ENCODE measurements at regions not wholly inside any gene's neighbourhood (a gene's known extent, or its start where the extent isn't known, plus 50 kb on each side); places are given as distances from the start of the nearest gene placed in this dataset.

GRCh38 chr13:90866006-90866405 lies 481.5 kb upstream of the MIR17HG start (continued):
- TF ChIP-seq ATF1 (CRISPR knock-in tag; IDR thresholded peaks at IDR 0.05) (no peak), OVOL2 (CRISPR knock-in tag; IDR thresholded peaks at IDR 0.05; ENCODE audit: borderline replicate concordance) (no peak), ELF4 (CRISPR knock-in tag; IDR thresholded peaks at IDR 0.05; ENCODE audit: low read depth) (no peak), ZNF396 (CRISPR knock-in tag; IDR thresholded peaks at IDR 0.05; ENCODE audit: borderline replicate concordance) (no peak)

- no peaks in the 10 kb centered on the region for H3K27me3 Mint-ChIP-seq (ENCODE audit: low read depth)
- ChIA-PET CTCF (interaction anchor here (0.6 to 2.4 kb wide), 20 partner anchors 9 to 1281 kb away, joined by 3 to 34 read pairs (median 3); no protein-coding TSS in a partner anchor), POLR2A (interaction anchor here (0.6 kb wide), 1 partner anchor 451 kb away, joined by 3 read pairs; no protein-coding TSS in a partner anchor)
- ATAC-seq (peak; percentile 96), DNase-seq (ENCODE audit: low spot score) (peak; percentile 77)
- no peak overlapping the region for H3K4me3 Mint-ChIP-seq
- no peak overlapping the region for H3K27ac Mint-ChIP-seq
- TF ChIP-seq CREM (CRISPR knock-in tag; IDR thresholded peaks at IDR 0.05) = no peak
- TF ChIP-seq, protein P1, sequence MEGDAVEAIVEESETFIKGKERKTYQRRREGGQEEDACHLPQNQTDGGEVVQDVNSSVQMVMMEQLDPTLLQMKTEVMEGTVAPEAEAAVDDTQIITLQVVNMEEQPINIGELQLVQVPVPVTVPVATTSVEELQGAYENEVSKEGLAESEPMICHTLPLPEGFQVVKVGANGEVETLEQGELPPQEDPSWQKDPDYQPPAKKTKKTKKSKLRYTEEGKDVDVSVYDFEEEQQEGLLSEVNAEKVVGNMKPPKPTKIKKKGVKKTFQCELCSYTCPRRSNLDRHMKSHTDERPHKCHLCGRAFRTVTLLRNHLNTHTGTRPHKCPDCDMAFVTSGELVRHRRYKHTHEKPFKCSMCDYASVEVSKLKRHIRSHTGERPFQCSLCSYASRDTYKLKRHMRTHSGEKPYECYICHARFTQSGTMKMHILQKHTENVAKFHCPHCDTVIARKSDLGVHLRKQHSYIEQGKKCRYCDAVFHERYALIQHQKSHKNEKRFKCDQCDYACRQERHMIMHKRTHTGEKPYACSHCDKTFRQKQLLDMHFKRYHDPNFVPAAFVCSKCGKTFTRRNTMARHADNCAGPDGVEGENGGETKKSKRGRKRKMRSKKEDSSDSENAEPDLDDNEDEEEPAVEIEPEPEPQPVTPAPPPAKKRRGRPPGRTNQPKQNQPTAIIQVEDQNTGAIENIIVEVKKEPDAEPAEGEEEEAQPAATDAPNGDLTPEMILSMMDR (IDR thresholded peaks at IDR 0.05) = peak; percentile 77
- no peaks in the 10 kb centered on the region for H3K9me3 Mint-ChIP-seq
- H3K4me1 Mint-ChIP-seq = peaks cover 13% of the 10 kb centered on the region
- H3K36me3 Mint-ChIP-seq = no peaks in the 10 kb centered on the region
These were observed 480.2 kb upstream of the MIR17HG start for GRCh38 chr13:90867336-90867683.

DNA sequence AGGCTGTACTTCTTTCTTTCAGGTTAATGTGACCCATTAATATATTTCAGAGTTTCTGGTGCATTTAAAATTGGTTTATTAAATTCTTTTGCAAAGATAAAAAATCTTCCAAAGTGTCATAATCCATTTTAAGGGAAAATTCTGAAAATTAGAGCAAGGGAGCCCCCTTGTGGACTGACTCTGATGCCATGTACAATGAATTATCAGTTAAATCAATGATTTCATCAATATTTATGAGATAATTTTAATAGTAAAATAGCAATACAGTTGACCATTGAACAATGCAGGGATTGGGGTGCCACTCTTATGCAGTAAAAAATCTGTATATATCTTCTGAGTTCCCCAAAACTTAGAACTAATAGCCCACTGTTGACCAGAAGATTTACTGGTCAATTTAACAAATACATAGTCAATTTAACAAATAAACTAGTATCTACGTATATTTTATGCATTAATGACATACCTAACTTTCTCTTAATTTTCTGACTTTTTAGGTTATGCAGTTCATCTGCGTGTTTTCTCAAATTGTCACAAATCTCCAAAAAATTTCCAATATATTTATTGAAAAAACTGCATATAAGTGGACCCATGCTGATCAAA lies 479.1 kb upstream of the MIR17HG start:
- DNase-seq (ENCODE audit: low spot score) = no peak
- H3K4me3 Mint-ChIP-seq = no peak overlapping the region

DNA sequence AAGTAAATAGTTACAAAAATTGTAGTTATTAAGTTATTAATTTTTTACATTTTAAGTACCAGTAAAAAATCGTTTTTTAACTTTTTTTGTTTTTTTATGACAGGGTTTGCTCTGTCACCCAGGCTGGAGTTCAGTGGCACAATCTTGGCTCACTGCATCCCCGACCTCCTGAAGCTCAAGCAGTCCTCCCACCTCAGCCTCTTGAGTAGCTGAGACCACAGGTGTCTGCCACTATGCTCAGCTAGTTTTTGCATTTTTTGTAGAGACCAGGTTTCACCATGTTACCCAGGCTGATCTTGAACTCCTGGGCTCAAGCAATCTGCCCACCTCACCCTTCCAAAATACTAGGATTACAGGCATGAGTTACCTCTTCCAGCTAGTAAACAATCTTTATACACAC lies 477.9 kb upstream of the MIR17HG start:
- no peak for DNase-seq (ENCODE audit: low spot score)
- Mint-ChIP-seq H3K9me3 (no peaks in the 10 kb centered on the region), H3K4me1 (peaks cover 21% of the 10 kb centered on the region), H3K27me3 (ENCODE audit: low read depth) (no peaks in the 10 kb centered on the region), H3K27ac (no peak overlapping the region), H3K36me3 (no peaks in the 10 kb centered on the region), H3K4me3 (no peak overlapping the region)
- ChIA-PET POLR2A (no interaction called here), CTCF (interaction anchor here (0.6 to 1.3 kb wide), 4 partner anchors 99 to 186 kb away, joined by 4 to 7 read pairs (median 4); no protein-coding TSS in a partner anchor)
- ATAC-seq = no peak
- TF ChIP-seq NR1H2 (CRISPR knock-in tag; IDR thresholded peaks at IDR 0.05) (no peak), ZNF396 (CRISPR knock-in tag; IDR thresholded peaks at IDR 0.05; ENCODE audit: borderline replicate concordance) (no peak), JAZF1 (CRISPR knock-in tag; IDR thresholded peaks at IDR 0.05) (no peak), ZNF425 (CRISPR knock-in tag; conservative IDR thresholded peaks at IDR 0.05) (no peak), NR3C1 (CRISPR knock-in tag; conservative IDR thresholded peaks at IDR 0.05; ENCODE audit: low read depth) (no peak)
- TF ChIP-seq, protein P2, sequence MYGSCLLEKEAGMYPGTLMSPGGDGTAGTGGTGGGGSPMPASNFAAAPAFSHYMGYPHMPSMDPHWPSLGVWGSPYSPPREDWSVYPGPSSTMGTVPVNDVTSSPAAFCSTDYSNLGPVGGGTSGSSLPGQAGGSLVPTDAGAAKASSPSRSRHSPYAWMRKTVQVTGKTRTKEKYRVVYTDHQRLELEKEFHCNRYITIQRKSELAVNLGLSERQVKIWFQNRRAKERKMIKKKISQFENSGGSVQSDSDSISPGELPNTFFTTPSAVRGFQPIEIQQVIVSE (CRISPR knock-in tag; IDR thresholded peaks at IDR 0.05; ENCODE audit: borderline replicate concordance) = no peak
- TF ChIP-seq, protein P3, sequence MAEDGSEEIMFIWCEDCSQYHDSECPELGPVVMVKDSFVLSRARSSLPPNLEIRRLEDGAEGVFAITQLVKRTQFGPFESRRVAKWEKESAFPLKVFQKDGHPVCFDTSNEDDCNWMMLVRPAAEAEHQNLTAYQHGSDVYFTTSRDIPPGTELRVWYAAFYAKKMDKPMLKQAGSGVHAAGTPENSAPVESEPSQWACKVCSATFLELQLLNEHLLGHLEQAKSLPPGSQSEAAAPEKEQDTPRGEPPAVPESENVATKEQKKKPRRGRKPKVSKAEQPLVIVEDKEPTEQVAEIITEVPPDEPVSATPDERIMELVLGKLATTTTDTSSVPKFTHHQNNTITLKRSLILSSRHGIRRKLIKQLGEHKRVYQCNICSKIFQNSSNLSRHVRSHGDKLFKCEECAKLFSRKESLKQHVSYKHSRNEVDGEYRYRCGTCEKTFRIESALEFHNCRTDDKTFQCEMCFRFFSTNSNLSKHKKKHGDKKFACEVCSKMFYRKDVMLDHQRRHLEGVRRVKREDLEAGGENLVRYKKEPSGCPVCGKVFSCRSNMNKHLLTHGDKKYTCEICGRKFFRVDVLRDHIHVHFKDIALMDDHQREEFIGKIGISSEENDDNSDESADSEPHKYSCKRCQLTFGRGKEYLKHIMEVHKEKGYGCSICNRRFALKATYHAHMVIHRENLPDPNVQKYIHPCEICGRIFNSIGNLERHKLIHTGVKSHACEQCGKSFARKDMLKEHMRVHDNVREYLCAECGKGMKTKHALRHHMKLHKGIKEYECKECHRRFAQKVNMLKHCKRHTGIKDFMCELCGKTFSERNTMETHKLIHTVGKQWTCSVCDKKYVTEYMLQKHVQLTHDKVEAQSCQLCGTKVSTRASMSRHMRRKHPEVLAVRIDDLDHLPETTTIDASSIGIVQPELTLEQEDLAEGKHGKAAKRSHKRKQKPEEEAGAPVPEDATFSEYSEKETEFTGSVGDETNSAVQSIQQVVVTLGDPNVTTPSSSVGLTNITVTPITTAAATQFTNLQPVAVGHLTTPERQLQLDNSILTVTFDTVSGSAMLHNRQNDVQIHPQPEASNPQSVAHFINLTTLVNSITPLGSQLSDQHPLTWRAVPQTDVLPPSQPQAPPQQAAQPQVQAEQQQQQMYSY (CRISPR knock-in tag; IDR thresholded peaks at IDR 0.05) = no peak
- TF ChIP-seq, protein P4, sequence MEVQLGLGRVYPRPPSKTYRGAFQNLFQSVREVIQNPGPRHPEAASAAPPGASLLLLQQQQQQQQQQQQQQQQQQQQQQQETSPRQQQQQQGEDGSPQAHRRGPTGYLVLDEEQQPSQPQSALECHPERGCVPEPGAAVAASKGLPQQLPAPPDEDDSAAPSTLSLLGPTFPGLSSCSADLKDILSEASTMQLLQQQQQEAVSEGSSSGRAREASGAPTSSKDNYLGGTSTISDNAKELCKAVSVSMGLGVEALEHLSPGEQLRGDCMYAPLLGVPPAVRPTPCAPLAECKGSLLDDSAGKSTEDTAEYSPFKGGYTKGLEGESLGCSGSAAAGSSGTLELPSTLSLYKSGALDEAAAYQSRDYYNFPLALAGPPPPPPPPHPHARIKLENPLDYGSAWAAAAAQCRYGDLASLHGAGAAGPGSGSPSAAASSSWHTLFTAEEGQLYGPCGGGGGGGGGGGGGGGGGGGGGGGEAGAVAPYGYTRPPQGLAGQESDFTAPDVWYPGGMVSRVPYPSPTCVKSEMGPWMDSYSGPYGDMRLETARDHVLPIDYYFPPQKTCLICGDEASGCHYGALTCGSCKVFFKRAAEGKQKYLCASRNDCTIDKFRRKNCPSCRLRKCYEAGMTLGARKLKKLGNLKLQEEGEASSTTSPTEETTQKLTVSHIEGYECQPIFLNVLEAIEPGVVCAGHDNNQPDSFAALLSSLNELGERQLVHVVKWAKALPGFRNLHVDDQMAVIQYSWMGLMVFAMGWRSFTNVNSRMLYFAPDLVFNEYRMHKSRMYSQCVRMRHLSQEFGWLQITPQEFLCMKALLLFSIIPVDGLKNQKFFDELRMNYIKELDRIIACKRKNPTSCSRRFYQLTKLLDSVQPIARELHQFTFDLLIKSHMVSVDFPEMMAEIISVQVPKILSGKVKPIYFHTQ (CRISPR knock-in tag; IDR thresholded peaks at IDR 0.05) = no peak

More for the DNA sequence above, 479.1 kb upstream of the MIR17HG start:
- ATAC-seq = no peak
- no peaks in the 10 kb centered on the region for H3K27me3 Mint-ChIP-seq (ENCODE audit: low read depth)
- ChIA-PET CTCF (no interaction called here), POLR2A (no interaction called here)
- no peaks in the 10 kb centered on the region for H3K9me3 Mint-ChIP-seq
- peaks cover 21% of the 10 kb centered on the region for H3K4me1 Mint-ChIP-seq
- no peaks in the 10 kb centered on the region for H3K36me3 Mint-ChIP-seq
- no peak for TF ChIP-seq ZBTB21 (CRISPR knock-in tag; IDR thresholded peaks at IDR 0.05; ENCODE audit: borderline replicate concordance)
- TF ChIP-seq, protein P1 (IDR thresholded peaks at IDR 0.05) = peak; percentile 61
- no peak overlapping the region for H3K27ac Mint-ChIP-seq
